Stimulated activated CD8-positive, alpha-beta memory T cell treated with anti-CD3 and anti-CD28 coated beads, Interleukin-12 subunit alpha, Interleukin-12 subunit beta, amount 100 ng/mL, for 24 hours (primary cell): ENCODE measurements at regions not wholly inside any gene's neighbourhood (a gene's known extent, or its start where the extent isn't known, plus 50 kb on each side); places are given as distances from the start of the nearest gene placed in this dataset.

Experiments
- DNase-seq: peaks from one replicate; pipeline ENCODE4 v3.0.0-alpha.2; 2020; ENCODE audit errors: extremely low read depth

DNA sequence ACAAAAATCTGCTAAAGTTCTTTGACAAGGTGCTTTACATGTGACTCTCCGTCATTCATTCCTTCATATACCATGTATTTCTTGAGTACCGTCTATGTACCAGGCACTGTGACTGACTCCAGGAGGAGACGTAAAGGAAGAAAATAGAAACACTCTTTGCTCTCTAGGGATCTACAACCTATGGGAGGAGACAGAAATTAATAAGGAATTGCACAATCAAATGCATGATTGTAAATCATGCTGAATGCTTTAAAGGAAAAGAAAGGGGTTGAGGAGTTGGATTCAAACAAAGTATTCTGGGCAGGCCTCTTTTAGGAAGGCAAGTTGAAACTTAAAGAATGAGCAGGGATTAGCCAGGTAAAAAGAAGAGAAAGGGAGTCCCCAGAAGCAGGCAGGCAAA lies 239.1 kb upstream of the FGGY start:
- DNase-seq: no peak

DNA sequence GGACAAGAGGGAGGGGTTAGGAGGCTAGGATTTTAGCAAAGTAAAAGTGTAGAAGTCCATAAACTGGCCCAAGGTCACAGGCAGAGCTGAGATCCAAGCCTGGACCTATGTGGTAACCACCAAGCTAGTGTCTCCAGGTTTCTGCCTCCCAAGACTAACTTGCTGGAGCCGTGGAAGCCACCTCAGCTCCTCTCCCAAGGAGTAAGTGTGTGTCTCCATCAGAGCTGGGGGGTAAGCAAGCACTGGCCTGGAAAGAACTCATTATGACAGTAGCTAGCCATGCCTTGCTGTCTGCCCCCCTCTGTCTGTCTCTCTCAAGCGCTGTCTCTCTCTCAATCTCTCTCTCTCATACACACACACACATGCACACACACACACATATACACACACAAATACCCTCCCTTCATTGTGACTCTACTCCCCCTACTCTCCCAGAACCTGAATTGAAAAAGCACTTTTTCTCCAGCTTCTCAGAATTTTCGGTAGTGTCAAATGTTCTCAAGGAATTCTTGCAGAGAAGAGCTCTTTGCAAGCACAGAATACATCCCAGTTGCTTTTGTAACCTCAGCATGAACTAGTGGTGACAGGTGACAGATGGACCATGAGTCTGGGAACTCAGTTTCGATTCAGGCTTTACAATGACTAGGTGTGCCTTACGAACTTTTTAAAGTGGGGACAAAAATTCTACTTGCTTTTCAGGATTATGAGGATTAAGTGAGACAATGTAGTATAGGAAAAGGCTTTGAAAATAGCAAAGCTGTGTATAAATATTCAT lies 238.0 kb upstream of the FGGY start:
- no peak for DNase-seq

DNA sequence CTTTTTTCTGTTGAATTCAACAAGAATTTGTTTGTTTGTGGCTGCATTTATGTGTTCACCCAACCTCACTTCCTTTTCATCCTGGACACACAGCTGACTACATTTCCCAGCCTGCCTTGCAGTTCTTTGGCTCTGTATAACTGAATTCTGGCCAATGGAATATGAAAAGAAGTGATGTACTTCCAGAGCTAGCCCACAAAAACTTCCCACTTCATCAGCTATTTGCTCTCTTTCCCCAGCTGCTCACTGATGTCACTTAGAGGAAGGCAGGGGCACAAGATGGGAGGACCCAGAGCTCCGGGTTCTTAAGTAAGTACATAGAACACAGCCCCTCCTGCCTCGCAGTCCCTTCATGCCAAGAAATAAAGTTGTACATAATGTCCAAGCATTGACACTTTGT lies 235.0 kb upstream of the FGGY start:
- DNase-seq: no peak

DNA sequence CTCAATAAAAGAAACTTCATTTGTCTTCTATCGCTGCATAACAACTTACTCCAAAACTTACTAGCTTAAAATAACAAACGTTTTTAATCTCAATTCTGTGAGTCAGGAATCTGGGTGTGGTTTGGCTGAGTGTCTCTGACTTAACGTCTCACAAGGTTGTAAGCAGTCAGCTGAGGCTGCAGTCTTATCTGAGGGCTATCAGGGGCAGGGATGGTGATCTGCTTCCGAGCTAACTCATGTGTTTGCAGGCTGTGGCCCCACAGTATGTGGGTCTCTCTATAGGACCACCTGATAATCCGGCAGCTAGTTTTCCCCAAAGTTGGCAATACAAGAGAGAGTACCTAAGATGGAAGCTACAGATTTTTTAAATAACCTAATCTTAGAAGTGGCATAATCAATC lies 234.2 kb upstream of the FGGY start:
- DNase-seq: no peak

DNA sequence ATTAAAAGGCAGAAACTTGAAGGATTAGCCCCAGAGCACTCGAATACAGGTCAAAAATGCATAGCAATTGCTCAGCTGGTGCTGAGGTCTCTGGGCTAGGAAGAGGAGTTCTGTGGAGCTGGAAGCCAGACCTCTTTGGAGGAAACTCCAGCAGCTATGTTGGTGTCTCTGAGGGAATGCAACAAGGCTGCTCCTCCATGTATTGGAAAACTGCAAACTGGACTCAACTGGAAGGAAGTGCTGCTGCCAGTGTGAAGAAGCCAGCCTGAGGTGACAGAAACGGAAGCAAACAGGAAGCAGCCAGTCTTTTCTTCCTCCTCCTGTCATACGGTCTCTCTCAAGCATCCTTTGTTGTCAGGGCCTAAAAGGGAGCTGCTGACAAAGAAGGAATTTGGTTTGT lies 233.4 kb upstream of the FGGY start:
- no peak for DNase-seq

DNA sequence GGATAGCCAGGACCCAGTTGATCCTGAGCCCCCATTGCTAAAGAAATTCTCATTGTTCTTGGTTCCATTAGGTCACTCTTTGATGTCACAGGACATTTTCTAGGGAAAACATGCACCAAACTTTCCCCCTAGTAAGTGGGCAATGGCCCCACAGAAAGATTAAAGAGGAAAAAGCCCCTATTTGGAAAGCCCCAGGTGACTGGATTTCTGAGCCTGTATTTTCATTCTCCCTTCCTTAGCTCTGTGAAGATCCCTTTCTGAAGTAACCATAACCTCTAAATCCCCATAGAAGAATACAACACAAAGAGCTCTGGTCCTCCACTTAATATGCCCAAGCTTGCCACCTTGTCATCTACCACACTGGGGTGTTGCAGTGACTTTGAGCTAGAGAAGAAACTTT lies 232.3 kb upstream of the FGGY start:
- no peak for DNase-seq

DNA sequence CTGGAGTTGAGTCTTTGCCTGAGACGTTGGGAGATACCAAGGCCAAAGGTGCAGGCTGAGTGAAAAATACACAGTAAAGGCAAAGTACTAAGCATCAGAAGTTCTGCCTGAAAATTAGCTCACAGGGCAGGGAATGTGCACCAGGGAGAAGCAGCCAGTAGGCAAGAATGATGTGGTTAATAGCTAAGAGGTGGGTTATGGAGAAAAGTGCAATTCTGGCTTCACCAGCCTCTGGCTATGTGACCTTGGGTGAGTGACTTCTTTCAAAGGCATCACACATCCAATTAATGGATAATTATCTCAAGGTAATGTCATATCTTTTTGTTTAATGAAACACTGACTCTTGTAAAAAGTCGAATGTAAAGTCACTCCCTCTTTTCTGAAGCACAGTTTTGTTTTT lies 230.7 kb upstream of the FGGY start:
- DNase-seq: no peak

DNA sequence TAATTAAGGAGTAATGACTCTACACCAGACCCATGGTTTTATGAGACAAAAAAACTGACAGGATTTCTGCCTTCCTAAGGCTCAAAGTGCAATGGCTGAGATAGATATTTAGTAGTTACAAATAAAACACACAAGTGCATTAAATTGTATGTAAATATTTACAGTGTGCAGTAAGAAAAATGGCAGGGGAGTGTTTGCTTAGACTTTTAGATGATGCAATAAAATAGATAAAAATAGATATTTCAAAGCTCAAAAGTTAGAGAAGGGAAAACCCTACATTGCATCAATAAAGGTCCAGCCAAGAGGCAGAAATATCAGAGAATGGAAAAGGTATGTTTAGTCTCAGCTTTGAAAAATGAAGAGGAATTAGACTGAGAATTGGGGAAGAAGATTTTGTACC lies 226.3 kb upstream of the FGGY start:
- no peak for DNase-seq

DNA sequence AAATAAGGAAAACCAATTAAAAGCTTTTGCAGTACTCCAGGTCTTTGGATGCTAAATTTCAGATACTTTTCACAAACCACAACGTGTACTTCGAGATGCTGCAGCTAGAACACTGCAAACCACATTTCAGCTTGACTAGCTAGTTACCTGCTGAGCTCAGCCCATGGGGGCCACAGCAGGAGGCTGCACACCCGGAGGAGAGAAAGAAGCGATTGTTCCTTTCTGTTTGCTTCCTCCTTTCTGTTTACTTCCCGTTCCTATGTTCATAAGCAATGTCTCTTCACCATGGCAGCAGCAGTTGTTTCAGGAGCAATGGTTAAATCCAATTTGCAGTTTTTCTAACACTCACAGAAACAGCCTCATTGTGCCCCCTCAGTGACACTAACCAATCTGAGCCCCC lies 225.6 kb upstream of the FGGY start:
- DNase-seq: no peak

DNA sequence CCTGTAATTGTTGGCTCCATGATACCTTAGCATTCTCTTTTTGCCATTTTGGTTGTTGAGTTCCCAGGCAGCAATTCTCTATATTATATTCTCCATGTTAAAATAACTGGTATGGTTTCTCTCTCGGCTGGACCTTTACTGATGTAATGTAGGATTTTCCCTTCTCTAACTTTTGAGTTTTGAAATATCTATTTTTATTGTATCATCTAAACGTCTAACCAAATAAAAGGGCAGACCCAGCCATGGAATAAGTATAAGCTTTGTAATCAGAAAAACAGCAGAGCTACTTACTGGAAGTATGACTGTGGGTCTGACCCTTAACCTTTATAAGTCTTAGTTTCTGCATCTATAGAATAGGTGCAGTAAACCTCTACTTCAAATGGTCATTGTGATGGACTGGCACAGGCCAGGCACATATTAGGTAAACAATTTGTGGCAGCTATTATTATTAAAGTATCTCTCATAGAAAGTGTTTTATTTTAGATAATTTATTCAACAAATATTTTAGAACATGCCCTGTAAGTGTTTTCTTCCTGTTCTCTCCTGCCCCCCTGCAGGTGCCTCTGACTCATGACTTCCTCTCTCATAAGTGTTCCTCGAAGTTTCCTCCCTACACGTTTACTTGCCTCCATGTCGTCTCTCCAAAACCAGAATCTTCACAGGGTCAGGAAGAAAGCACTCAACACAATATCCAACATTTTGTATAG lies 224.9 kb upstream of the FGGY start:
- no peak for DNase-seq

DNA sequence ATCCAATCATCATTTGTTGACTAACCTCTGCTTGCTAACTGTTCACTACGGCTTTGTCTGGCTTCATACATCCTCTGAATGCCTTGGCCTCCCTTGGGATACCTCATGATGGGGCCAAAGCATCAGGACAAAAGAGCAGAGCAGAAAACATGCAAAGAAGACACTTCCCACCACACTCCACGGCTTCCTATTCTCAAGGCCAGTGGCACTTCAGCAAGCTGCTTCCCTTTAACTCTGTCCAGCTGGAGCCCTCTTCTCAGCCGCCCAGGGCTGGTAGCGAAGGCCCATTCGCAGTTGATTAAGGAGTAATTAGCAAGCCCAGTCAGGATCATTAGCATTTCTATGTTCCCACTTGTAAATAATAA lies 224.3 kb upstream of the FGGY start:
- no peak for DNase-seq

DNA sequence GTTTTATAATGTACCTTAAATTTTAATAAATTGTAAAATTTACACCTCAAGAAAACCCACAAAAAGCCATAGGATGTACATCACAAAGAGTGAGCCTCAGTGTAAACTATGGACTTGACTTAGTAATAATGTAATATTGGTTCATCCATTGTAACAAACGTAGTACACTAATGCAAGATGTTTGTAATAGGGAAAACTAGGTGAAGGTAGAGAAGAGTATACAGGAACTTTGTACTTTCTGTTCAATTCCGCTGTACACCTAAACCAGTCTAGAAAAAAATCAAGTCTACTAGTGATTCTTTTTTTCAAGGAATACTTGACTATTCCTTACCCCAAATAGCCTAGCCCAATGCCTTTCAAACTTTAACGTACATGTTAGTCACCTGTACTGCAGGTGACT lies 222.3 kb upstream of the FGGY start:
- no peak for DNase-seq

DNA sequence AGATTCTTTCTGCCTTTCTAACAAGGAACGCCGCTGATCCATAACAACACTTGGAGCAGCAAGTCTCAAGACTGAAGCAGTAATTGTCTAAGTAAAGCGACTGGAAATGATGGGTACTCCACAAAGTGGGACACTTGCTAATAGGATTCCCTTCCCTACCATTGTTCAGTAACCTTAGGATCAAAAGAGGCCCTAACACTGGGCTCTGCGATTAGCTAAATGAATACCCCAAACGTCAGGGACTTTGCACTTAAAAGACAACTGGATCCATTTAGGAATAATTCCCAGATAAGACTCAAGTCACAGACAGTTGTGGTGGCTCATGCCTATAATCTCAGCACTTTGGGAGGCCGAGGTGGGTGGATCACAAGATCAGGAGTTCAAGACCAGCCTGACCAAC lies 221.9 kb upstream of the FGGY start:
- DNase-seq: no peak

DNA sequence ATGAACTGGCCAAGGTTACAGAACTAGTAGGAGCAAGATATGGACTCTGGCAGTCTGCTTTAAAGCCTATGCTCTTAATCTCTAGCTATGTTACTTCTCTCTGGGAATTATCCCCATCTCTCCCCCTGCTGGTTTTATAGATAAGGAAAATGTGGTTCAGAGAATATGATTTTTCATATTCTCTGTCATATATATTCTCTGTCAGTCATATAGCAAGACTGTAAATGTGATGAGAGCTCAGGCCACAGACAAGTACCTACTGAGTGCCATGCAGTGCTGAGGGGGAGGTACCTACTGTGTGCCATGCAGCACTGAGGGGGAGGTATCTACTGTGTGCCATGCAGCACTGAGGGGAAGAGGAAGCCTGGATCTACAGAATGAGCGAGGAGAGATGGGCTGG lies 220.3 kb upstream of the FGGY start:
- DNase-seq: no peak

DNA sequence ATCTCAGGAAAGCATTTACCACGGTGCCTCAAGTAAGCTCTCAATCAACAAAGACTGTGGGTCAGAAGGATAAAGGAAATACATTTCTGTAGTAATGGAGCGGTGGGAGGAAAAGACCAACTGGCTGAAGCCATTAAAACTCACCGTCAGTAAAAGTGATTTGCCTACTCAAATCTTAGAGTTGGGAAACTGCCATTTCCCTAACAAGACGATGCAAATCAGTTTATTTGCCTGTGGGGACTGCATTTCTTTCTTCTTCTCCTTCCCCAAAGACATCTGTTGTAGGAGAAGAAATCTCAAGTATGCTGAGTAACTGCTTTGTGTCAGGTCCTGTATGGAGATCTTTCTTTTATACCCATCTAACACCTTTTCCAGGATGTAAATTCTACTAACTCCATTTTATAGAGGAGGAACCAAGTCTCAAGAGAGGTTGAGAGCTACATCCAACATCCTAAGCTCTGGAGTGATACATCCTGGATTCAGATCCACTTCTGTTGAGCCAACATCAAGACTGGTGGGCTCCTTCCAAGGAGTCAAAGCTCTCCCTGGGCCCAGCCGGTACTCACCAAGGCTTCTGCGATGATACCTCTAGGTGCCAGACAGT lies 219.3 kb upstream of the FGGY start:
- DNase-seq: no peak

DNA sequence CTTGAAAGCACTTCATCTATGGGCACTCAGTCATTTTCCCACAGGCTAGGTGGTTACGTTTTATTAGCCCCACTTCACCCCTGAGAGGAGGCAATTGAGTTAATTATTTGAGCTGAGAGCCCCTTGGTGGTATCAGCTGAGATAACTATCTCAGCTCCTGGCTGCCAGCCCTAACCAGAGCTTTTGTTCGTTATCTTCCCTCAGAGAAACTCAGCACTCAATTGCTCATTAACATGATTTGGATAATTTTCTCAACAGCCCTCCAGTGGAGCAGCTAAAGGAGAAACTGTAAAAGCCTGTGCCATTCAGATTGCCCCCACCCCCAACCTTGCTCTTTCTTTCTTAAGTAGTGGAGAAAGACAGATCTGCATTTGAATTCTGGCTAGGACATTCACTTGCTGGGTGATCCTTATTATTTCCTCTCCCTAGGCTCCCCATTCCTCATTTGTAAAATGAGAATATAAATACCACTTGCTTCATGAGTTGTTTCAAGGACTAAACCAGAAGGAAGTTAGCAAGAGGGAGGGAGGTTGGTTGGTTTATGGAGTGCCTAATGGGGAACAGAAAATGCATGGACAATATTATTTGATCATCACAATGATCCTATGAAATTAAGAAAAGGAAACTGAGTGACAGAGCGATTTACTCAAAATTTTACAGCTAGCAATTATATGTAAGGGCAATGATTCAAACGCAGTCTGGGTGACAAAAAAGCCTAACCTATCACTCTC lies 218.7 kb upstream of the FGGY start:
- no peak for DNase-seq

DNA sequence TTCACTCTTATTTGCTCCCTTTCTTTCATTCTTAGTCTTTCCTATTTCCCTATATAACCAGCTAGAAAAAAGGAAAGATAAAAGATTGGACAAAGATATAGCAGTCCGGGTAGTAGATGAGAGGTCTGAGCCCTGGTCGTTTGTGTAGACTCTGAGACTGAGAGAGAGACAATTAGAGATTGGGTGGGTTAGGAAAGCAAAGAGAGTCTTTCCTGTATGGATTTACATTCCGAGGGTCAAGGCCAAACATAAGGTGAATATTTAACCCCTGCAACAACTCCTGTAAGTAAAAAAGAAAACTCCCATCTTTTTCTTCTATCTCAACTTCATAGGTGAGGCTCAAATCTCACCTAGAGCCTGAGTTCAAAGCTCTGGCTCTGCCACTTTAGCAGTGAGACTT lies 218.0 kb upstream of the FGGY start:
- DNase-seq: no peak

DNA sequence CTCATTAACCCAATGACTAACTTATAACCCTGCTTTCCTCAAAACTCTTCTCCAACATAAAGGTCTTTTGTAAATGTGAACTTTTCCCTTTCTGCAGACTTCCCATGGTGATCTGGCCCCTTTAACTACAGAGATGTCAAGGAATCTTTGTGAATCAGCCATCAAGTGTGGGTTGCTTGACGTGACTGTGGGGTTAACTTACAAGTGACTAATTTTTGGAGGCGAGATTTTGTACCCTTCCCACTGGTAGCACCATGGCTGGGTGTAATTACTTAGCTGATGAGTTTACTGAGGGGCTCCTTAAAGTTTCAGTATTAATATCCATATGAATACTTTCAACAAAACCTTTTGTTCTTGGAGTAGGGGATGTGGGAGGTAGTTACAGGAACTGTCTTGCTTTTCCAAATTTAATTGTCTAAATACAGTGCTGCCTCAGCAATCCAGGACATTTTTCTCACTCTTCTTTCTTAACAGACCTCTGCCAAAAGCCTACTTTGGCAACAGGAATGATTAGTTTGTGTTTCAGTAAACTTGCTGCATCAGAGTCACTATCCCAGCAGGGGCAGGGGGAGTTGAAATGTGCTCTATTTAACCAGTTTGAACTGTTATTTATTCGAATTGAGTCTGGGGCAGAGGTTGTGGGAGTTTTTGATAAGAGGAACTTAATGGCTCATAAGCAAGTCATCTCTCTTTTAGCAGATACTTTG lies 217.3 kb upstream of the FGGY start:
- DNase-seq: no peak

DNA sequence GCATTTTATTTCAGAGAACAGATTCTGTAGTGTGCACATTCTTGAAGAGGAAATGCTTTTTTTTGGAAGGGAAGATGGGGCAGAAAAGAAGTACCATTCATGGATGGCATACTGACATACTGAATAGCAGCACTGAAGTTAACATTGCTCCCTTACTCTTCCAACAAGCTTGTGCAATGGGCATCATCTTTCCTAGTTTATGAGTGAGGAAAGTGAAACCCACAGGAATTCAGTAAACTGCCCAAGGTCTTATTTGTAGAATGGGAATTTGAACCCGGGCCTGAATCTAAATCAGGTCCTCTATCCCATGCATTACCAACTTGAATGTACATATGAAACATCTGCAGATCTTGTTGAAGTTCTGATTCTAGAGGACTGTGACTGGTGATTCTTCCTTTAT lies 215.7 kb upstream of the FGGY start:
- DNase-seq: no peak

DNA sequence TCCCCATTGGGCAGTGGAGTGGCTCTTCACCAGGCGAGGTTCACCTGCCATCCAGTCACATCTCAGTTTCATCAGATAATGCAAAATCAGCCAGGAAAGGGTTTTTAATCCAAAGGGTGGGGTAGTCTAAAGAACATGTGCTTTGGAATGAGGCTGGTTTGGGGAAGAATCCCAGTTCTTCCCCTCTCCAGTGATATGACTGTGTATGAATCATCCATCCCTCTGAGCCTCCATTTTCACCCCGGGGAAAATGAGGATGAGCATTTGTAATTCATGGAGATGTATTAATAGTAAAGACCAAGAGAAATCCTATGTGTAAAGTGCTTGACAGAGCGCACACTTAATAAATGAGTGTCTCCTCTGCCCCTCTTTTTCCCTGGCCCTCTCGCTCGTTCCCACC lies 215.1 kb upstream of the FGGY start:
- no peak for DNase-seq

DNA sequence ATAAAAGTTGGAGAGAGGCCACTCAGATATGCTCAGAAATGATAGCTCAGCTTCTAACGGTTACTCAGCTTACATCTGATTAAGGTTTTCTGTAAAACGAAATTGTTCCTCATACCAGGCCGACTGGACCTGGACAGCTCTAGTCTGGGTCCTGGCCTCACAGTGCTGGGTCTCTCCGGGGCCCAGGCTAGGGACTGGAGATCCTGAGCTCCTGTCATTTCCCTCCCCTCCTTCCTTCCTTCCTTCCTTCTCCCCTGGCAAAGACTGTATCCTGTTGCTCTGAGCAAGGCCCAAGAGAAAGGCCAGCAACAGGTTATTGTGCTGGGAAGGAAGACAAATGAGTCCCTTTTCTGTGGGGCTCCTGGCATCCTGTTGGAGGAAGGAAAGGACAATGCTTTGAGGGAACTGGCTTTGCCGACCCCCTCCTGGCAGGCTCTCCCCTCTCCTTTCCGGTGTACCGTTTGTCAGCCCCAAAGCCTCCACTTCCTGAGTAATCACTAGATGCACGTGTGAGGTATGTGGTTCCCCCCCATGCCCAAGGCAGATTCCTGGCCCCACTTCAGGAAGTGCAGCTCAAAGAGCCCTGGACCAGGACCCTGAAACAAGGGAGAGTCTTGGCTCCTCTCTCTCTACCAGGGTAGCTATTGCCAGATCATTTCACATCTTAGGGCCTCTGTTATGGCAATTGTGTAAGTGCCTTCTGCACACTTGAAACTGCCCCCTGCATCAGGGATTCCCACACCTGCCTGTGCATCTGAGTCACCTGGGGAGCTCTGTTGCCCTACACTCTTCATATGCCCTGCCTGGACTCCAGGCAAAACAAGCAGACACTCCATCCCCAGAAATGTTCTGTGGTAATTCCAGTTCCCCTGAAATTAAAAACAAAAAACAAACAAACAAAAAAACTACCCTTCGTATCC lies 212.7 kb upstream of the FGGY start:
- no peak for DNase-seq
